HEK293T (cell line): ENCODE measurements at regions not wholly inside any gene's neighbourhood (a gene's known extent, or its start where the extent isn't known, plus 50 kb on each side); places are given as distances from the start of the nearest gene placed in this dataset.

Experiments used
- LEF1 ChIP-seq: fragments of 450-650 bp; IDR thresholded peaks from 2 replicates; pipeline ENCODE4 v1.6.1; 2017; ENCODE audit warnings: mild to moderate bottlenecking, borderline replicate concordance
- ZNF384 ChIP-seq: fragments of 450-650 bp; IDR thresholded peaks from 2 replicates; pipeline ENCODE4 v1.6.1; 2016

- TF ChIP-seq ZNF384 = no peak
- TF ChIP-seq LEF1 = no peak
Observed at GRCh38 chr14:96671218-96671617, 126.0 kb upstream of the VRK1 start.
